NOMO-1 treated with DMSO at 0.1 percent for 48 hours (cell line): ENCODE measurements at regions not wholly inside any gene's neighbourhood (a gene's known extent, or its start where the extent isn't known, plus 50 kb on each side); places are given as distances from the start of the nearest gene placed in this dataset.

Experiments used
- DNase-seq: peaks from one replicate; lab custom pipeline; 2025; ENCODE audit not compliant: unreplicated experiment; lab: John Stamatoyannopoulos, UW

GRCh38 chr5:144581044-144581443 is 410.4 kb downstream of the KCTD16 start:
- no peak for DNase-seq

DNA sequence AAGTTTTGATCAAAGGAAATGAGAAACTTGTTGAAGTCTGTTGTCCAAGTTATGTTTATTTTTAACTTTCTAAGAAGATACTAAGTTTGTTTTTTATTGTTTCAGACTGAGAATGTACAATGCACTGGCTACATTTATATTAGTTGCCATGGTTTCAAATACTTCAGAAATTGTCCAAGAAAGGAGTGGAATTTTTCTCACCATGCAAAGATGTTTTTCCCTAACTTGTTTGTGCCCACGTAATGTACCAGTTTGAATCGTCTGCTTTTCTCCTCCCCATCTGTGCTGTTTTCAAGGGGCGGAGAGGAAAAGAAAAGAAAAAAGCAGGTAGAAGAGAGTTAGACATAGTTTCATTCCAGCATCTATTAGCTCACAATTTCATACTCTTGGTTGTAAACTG is 407.0 kb downstream of the KCTD16 start:
- no peak for DNase-seq

DNA sequence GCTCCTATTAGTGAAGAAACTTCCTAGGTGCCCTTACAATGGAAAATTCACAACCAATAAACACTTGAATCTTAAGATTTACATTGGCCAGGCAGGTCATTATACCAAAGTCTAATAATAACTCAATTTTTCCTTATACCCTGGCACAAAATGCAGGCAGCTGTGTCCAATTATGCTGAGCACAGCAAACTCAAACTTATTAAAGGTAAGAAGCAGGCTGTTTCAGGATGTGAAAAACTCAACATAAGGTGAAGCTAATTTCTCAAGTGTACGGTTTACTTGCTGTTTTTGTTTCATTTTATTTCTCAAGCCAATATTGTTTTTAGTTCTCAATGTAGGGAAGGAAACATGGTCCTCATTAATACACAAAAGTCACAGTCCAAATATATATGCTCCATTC is 405.1 kb downstream of the KCTD16 start:
- DNase-seq = no peak

DNA sequence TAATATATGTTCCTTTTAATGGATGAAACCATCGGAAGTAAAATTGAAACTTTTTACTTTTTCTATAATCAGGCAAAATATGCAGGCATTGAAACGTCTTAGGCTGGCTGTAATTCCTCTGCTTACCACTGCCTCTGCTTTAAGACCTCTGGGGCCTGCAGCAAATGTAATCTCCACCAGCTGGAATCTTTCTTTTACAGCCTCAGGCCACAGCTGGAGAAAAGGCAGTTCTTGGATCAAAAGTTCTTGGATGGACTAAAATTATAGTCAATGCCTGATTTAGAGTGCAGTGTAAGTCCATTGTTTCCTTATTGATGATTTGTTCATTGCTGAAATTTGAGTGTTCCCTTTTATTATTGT is 396.7 kb downstream of the KCTD16 start:
- DNase-seq = no peak

GRCh38 chr5:144566747-144567420 is 396.2 kb downstream of the KCTD16 start:
- DNase-seq = no peak

GRCh38 chr5:144549580-144549979 is 378.9 kb downstream of the KCTD16 start:
- DNase-seq = no peak

DNA sequence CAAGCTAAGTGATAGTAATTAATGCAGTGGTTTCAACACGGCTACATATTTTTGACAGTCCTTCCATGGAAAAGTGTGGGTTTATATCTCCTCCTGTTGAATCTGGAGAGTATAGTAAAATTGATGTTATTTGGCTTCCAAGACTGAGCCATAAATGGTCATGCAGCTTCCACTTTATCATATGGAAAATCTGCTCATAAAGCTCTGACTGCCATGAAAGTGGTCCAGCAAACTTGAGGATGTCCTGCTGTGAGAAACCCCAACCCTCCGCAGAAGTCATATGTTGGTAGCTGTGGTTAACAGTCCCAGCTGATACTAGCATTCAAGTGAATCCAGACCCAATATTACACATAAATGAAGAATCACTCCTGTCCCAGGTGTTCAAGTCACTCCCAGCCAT is 378.3 kb downstream of the KCTD16 start:
- DNase-seq = no peak

- no peak for DNase-seq
These were observed 376.4 kb downstream of the KCTD16 start for GRCh38 chr5:144547098-144547499.

DNA sequence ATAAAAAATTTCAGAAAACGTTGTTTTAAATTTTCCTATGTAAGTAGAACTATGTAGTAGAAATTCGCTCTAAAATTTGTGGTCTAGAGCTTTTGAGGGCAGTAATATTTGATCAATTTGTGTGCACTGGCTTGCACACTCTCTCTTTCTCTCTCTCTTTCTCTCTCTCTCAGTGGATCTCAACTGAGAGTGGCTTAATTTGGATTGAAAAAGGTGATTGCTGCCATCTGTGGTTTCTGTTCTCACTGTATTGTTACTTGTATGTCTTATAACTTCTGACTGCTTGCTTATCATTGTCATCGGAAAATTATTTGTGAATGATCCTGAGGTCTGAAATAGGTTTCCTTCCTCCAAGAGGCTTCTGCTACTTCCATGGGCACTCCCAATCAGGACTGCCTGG is 368.2 kb downstream of the KCTD16 start:
- DNase-seq = no peak
